HG03442 (cell line): ENCODE measurements at regions not wholly inside any gene's neighbourhood (a gene's known extent, or its start where the extent isn't known, plus 50 kb on each side); places are given as distances from the start of the nearest gene placed in this dataset.

Experiments
- ATAC-seq: cut with Tn5 transposase; IDR thresholded peaks from one replicate; pipeline ENCODE4 v1.9.1; 2021; ENCODE audit warnings: mild to moderate bottlenecking, moderate library complexity; ENCODE audit not compliant: unreplicated experiment

DNA sequence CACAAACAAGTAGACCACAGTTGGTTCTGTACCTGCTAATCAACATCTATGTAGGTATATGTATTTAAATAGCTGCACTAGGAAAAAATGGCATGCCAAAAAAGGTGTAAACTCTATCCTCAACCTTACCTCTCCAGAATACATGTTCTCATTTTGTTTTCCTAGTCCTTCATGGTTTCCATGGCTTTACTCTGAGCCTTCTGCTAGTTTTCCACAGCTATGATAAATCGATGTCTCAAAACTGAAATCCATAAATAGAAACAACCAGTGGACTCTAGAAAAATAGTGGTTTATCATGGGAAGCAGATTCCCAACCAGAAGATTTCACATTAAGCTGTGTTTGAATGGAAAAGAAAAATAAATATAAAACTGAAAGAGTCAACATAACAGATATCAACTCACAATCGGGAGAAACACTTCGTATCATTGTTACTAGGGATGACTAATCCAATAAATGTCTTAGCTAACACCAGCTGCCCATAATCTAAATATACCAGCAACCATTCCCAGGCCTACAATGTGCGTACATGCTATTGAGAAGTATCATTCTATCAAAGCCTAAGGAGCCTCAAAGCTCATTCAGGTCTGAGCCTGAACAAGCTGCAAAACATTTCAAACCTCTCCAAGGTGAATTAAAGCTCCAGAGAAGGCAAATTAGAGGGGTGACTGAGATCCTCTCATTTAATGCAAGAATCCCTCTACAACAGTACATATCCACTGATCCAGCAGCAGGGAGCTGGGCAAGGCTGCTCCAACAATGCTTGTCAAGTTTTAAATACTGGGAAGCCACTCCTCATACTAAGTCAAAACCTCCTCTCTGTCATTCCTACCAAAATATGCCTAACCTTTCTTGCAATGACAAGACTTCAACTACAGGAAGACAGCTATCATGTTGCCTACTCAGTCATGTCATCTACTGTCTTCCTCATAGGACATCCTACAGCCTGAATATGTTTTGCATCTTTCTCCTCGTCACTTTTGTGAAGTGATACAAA is 90.2 kb downstream of the KCTD12 start:
- no peak for ATAC-seq

DNA sequence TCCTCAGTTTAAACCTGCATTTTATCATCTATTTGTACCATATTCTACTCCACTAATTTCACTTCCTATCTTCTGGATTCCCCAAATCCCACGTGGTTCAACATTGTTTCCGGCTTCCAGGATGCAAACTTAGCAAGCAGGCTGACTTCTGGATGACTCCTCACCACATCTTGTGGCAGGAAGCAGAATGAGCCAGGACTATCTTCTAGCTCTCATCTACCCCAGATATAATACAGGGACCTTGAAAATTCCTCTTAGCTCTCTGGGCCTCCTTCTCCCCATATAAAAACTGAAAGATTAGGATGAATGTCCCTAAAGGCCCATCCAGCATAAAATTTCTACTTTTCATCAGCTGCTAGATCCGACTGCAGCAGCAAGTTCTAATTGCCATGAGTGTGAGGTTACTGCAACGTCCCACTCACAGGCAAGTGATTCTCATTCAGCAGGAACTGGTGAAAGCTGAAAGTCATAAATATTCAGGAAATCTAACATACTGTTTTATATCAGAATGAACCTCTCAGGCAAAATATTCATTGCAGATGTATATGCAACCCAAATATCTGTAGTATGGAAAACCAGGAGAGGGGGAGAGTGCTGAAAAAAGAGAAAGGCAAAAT is 93.4 kb downstream of the KCTD12 start:
- ATAC-seq, result no peak

GRCh38 chr13:76790980-76791819 is 95.0 kb downstream of the KCTD12 start:
- no peak for ATAC-seq

- no peak for ATAC-seq
These were observed 95.7 kb downstream of the KCTD12 start for GRCh38 chr13:76790526-76790925.

DNA sequence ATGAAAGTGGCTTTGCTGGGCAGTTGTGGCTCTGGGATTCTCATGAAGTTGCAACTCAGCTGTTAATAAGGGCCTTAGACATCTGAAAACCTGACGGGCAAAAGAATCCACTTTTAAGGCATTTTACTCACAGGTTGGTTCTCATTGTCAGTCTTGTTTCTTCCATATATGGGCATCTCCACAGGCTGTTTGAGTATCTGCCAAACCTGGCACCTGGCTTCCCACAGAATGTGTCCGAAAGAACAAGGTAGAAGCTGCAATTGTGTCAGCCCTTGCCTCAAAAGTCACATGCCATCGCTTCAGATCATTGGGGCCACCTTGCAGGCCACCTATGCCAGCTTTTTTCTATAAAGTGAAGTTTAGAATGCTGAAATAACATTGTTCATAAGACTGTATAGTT is 102.4 kb downstream of the KCTD12 start:
- no peak for ATAC-seq

DNA sequence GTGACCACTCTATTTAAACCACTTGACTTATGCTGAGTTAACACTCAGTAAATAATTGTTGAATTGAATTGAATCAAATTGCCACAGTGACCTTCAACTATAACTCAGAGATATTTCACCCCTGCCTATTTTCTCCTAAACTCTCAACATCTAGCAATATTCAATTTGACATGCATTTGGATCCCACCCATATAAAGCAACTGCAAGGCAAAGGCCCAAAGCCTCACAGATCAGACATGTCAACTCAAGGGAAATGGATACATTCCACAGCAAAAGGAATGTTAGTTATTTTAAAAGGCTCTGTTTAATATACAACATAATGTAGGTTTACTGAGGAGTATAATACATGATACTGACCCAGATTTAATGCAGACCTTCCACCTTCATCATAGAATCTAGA is 107.4 kb downstream of the KCTD12 start:
- ATAC-seq, result no peak

DNA sequence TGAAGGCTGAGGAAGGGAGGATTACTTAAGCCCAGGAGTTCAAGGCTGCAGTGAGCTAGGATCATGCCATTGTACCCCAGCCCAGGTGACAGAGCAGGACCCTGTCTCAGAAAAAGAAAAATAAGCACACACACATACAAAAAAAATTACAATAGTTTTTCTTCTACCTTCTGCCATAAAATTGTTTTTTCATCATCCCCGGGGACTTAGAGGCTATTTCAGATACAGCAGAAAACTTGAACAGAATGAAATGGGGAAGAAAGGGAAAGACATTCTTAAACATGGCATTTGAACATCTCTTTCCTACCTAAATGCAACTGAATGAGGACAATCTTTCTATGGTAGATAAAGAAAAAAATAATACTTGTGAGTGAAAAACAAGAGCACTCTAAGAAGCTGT is 109.1 kb downstream of the KCTD12 start:
- no peak for ATAC-seq

GRCh38 chr13:76775088-76775740 is 111.0 kb downstream of the KCTD12 start:
- ATAC-seq, result no peak

- ATAC-seq, result no peak
These were observed 112.6 kb downstream of the KCTD12 start for GRCh38 chr13:76773448-76774094.

DNA sequence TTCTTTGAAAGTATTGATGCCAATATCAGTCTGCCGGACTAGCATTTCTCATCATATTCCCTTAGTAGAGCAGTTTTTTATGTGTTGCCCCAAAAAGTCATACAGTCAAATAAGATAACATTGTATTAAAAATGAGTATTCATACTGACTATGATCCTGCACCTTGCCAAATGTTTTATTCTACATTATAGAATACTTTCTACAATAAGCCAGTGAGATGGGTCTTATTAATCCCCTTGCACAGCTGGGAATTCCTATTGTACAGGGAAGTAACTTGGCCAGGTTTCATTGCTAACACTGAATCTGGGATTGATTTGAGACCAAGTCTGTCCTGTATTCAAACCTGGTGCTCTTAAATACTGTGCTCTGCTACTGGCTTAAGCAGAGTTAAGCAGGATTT is 114.0 kb downstream of the KCTD12 start:
- ATAC-seq, result no peak

GRCh38 chr13:76769271-76769791 is 116.9 kb downstream of the KCTD12 start:
- ATAC-seq, result no peak

- no peak for ATAC-seq
These were observed 117.8 kb downstream of the KCTD12 start for GRCh38 chr13:76768384-76768783.

- no peak for ATAC-seq
These were observed 121.3 kb downstream of the KCTD12 start for GRCh38 chr13:76764916-76765315.

GRCh38 chr13:76764429-76764828 is 121.8 kb downstream of the KCTD12 start:
- no peak for ATAC-seq

- no peak for ATAC-seq
These were observed 123.5 kb downstream of the KCTD12 start for GRCh38 chr13:76762721-76763120.

GRCh38 chr13:76759877-76760276 is 126.3 kb downstream of the KCTD12 start:
- ATAC-seq, result no peak

- no peak for ATAC-seq
These were observed 127.5 kb downstream of the KCTD12 start for GRCh38 chr13:76758738-76759137.

- no peak for ATAC-seq
These were observed 127.9 kb downstream of the KCTD12 start for GRCh38 chr13:76758257-76758656.

GRCh38 chr13:76756451-76756850 is 129.8 kb downstream of the KCTD12 start:
- ATAC-seq, result no peak

GRCh38 chr13:76754414-76754813 is 131.8 kb downstream of the KCTD12 start:
- ATAC-seq, result no peak
